NB4 (cell line): ENCODE measurements at regions not wholly inside any gene's neighbourhood (a gene's known extent, or its start where the extent isn't known, plus 50 kb on each side); places are given as distances from the start of the nearest gene placed in this dataset.

Experiments used
- DNase-seq: peaks from one replicate; pipeline ENCODE4 v3.0.0; 2010; ENCODE audit warnings: low read depth
- H3K4me3 ChIP-seq: one replicate; pipeline ENCODE4 v1.5.1; 2011; ENCODE audit warnings: mild to moderate bottlenecking, low read depth, low read length, moderate library complexity
- CTCF ChIP-seq: IDR thresholded peaks from one replicate; pipeline ENCODE4 v1.5.1; 2012; ENCODE audit warnings: low read depth, low read length
- MAX ChIP-seq: IDR thresholded peaks from 2 replicates; pipeline ENCODE4 v1.6.1; 2011; ENCODE audit warnings: low read depth, low read length
- MYC ChIP-seq: IDR thresholded peaks from 2 replicates; pipeline ENCODE4 v1.6.1; 2011; ENCODE audit warnings: low read depth, low read length
- POLR2A ChIP-seq: IDR thresholded peaks from 2 replicates; pipeline ENCODE4 v1.6.1; 2011; ENCODE audit warnings: mild to moderate bottlenecking; ENCODE audit not compliant: insufficient read length; ENCODE audit errors: extremely low read depth

DNA sequence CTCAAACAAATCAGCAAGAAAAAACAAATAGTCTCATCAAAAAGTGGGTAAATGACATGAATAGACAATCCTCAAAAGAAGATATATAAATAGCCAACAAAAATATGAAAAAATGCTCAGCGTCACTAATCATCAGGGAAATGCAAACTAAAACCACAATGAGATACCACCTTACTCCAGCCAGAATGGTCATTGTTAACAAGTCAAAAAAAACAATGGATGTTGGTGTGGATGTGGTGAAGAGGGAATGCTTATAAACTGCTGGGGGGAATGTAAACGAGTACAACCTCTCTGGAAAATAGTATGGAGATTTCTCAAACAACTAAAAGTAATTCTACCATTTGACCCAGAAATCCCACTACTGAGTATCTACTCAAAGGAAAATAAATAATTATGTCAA, 239.2 kb upstream of the RFC3 start:
- DNase-seq: no peak
- H3K4me3 ChIP-seq: no peak overlapping the region
- TF ChIP-seq MYC (no peak), MAX (no peak)

DNA sequence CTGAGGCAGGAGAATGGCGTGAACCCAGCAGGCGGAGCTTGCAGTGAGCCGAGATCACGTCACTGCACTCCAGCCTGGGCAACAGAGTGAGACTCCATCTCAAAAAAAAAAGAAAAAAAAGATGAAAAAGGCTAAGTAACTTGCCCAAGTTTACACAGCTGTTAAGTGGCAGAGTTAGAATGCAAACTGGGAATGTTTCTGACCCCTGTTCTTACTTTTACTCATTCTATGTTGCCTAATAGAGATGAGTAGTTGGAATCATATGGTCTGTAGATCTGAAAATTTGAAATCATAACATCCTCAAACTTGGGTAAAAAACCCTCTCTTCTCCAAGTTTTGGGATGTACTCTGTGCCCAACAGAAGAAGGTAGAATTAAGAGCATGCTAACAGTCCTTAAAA, 235.8 kb upstream of the RFC3 start:
- no peak for DNase-seq
- TF ChIP-seq POLR2A (no peak), MAX (no peak), CTCF (no peak), MYC (no peak)
- no peak overlapping the region for H3K4me3 ChIP-seq

GRCh38 chr13:33583398-33583797, 234.6 kb upstream of the RFC3 start:
- DNase-seq: no peak
- H3K4me3 ChIP-seq: no peak overlapping the region
- TF ChIP-seq MAX (no peak), CTCF (no peak)

GRCh38 chr13:33590936-33591335, 227.0 kb upstream of the RFC3 start:
- H3K4me3 ChIP-seq: no peak overlapping the region
- TF ChIP-seq MAX (no peak), POLR2A (no peak)
- DNase-seq: no peak

DNA sequence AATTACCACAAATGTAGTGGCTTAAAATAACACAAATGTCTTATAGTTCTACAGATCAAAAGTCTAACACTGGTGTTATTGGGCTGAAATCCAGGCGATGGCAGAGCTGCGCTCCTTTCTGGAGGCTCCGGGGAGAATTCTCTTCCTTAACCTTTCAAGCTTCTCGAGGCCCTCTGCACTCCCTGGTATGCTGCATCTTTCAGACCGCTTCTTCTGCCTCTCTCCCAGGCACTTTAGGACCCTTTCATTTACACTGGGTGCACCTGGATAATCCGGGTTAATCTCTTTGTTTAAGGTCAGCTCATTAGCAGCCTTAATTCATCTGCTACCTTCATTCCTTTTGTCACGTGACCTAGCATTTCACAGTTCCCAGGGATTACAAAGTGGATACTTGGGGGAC, 211.3 kb upstream of the RFC3 start:
- no peak for DNase-seq

DNA sequence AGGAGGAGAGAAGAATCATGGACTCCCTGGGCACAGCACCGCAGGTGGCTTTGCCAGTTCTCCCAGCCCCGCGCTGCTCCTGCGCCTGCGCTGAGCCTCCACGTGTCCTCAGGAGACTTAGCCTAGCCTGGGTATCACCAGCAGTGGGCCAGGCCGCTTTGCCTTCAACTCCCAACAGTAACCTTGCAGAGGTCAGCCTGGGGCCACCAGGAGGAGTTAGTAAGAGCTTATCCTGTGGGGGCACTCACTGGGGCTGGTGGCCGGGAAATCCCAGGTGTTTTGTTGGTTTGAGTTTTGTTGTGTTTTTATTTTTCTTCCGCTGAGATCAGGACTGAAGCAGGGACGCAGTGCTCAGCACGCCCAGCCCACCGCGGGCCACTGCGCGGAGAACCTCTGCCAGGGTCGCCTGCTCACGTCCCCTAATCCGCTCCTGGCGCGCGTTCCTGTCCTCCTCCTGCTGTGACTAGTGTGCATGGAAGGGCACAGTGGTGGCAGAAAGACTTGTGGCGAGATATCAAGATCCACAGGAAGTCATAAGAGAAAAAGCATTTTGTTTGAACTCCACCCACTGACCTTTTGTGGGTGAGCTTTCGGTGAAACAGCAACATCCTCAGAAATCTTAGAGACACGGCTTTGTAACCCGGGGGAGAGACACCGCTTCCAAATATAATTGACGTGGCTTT, 207.4 kb upstream of the RFC3 start:
- no peak overlapping the region for H3K4me3 ChIP-seq
- DNase-seq: peak; percentile 46
- no peak for TF ChIP-seq CTCF
- no peak for TF ChIP-seq POLR2A
- TF ChIP-seq MAX: no peak
- no peak for TF ChIP-seq MYC

More for the DNA sequence above, 211.3 kb upstream of the RFC3 start:
- TF ChIP-seq MAX (no peak), CTCF (no peak), POLR2A (no peak), MYC (no peak)
- no peak overlapping the region for H3K4me3 ChIP-seq
